GM06990 (cell line): ENCODE measurements at regions not wholly inside any gene's neighbourhood (a gene's known extent, or its start where the extent isn't known, plus 50 kb on each side); places are given as distances from the start of the nearest gene placed in this dataset.

Source experiments
- DNase-seq: peaks from one replicate; pipeline ENCODE4 v3.0.0-alpha.2; 2011; ENCODE audit not compliant: insufficient read length; ENCODE audit errors: extremely low read depth
- H3K27me3 ChIP-seq: replicated peaks from 2 replicates; pipeline ENCODE4 v1.6.0; 2011; ENCODE audit warnings: low read length; ENCODE audit not compliant: control insufficient read depth, insufficient read depth
- H3K36me3 ChIP-seq: 2 replicates; pipeline ENCODE4 v1.5.1; 2011; ENCODE audit warnings: low read length; ENCODE audit not compliant: control insufficient read depth, insufficient read depth
- H3K4me3 ChIP-seq: replicated peaks from 2 replicates; pipeline ENCODE4 v1.5.1; 2011; ENCODE audit warnings: low read depth, mild to moderate bottlenecking, control low read depth, low read length
- TF ChIP-seq, protein P1 (sequence below): IDR thresholded peaks from 2 replicates; pipeline ENCODE4 v1.5.1; 2011; ENCODE audit warnings: low read length, control low read depth, mild to moderate bottlenecking, inconsistent platforms; ENCODE audit not compliant: insufficient read depth, poor library complexity, severe bottlenecking

DNA sequence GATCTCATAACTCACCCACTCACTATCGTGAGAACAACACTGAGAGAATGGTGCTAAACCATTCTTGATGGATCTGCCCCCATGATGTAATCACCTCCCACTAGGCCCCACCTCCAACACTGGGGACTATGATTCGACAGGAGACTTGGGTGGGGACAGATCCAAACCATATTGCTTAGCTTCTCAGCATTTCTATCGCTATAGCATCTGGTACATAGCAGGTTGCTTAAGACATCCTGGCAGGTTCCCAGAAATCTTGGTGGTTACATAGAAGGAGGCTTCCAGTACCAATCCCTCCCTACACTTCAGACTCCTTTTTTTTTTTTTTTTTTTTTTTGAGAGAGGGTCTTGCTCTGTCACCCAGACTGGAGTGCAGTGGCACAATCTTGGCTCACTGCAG is 487.8 kb downstream of the EDEM1 start:
- H3K27me3 ChIP-seq, result no peaks in the 10 kb centered on the region
- H3K36me3 ChIP-seq, result no peaks in the 10 kb centered on the region
- TF ChIP-seq, protein P1, sequence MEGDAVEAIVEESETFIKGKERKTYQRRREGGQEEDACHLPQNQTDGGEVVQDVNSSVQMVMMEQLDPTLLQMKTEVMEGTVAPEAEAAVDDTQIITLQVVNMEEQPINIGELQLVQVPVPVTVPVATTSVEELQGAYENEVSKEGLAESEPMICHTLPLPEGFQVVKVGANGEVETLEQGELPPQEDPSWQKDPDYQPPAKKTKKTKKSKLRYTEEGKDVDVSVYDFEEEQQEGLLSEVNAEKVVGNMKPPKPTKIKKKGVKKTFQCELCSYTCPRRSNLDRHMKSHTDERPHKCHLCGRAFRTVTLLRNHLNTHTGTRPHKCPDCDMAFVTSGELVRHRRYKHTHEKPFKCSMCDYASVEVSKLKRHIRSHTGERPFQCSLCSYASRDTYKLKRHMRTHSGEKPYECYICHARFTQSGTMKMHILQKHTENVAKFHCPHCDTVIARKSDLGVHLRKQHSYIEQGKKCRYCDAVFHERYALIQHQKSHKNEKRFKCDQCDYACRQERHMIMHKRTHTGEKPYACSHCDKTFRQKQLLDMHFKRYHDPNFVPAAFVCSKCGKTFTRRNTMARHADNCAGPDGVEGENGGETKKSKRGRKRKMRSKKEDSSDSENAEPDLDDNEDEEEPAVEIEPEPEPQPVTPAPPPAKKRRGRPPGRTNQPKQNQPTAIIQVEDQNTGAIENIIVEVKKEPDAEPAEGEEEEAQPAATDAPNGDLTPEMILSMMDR, result no peak
- H3K4me3 ChIP-seq, result no peak overlapping the region
- no peak for DNase-seq

GRCh38 chr3:5677555-5677954 is 490.0 kb downstream of the EDEM1 start:
- Histone ChIP-seq H3K4me3 (no peak overlapping the region), H3K36me3 (no peaks in the 10 kb centered on the region), H3K27me3 (no peaks in the 10 kb centered on the region)
- TF ChIP-seq, protein P1, result no peak
- DNase-seq, result no peak

GRCh38 chr3:5678248-5678647 is 490.7 kb downstream of the EDEM1 start:
- TF ChIP-seq, protein P1, result no peak
- no peak for DNase-seq
- Histone ChIP-seq H3K36me3 (no peaks in the 10 kb centered on the region), H3K4me3 (no peak overlapping the region), H3K27me3 (no peaks in the 10 kb centered on the region)

DNA sequence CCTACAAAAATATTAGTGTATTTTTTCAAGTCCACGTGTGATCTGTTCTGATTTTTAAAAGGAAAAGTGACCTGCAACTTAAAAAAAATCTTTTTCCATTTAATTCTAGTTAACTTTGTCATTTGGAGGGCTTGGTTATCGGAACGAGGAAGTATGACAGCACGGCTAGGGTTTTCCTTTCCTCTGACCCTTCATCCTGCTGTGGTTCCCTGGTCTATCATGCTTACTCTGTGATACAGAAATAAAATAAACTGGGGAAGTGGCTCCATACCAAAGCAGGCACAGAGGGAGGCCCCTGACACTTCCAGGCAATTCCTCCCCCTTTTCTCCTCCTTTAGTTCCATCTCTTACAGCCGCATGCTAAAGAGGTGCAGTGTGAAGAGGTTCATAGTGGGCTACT is 491.3 kb downstream of the EDEM1 start:
- Histone ChIP-seq H3K4me3 (no peak overlapping the region), H3K27me3 (no peaks in the 10 kb centered on the region), H3K36me3 (no peaks in the 10 kb centered on the region)
- DNase-seq, result no peak
- TF ChIP-seq, protein P1, result no peak

DNA sequence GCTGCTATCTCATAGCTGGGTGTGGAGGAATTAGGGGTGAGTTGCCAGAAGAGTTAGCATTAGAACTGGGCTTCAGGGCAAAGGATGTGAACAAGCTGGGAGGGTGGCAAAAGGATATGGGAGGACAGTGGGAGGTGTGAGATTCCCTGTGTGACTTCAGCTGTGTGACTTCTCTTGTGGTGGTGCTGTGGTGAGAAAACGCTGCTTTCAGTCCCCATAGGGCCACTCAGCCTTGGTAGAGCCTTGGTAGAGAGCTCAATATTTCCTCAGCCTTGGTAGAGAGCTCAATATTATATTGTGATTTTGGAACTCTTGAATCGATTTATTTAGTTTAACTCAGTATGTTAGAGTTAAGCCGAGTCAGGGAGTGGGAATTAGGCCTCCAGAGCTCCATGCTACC is 499.7 kb downstream of the EDEM1 start:
- Histone ChIP-seq H3K36me3 (no peaks in the 10 kb centered on the region), H3K4me3 (no peak overlapping the region), H3K27me3 (no peaks in the 10 kb centered on the region)
- no peak for DNase-seq
- TF ChIP-seq, protein P1, result no peak

DNA sequence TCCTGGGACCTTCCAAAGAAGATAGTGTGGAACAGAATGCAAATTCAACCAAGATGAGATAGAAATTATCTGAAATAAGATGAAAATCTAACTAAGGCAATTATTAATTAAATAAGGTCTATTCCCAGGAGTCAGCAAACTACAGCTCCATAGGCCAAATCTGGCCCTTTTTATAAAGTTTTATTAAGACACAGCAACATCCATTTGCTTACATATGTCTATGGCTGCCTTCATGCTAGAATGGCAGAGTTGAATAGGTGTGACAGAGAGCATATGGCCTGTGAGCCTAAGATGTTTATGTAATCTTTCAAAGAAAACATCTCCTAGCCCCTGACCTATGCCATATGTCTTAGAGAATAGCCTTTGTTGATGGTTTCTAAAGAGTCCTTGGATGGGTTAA is 503.0 kb downstream of the EDEM1 start:
- H3K36me3 ChIP-seq, result no peaks in the 10 kb centered on the region
- no peak overlapping the region for H3K4me3 ChIP-seq
- TF ChIP-seq, protein P1, result no peak
- no peak for DNase-seq
- H3K27me3 ChIP-seq, result no peaks in the 10 kb centered on the region
